Brain microvascular endothelial cell (primary cell): ENCODE measurements at regions not wholly inside any gene's neighbourhood (a gene's known extent, or its start where the extent isn't known, plus 50 kb on each side); places are given as distances from the start of the nearest gene placed in this dataset.

Source experiments
- DNase-seq: peaks from one replicate; pipeline ENCODE4 v3.0.0-alpha.2; 2020
- H3K27ac ChIP-seq: fragments of 250-450 bp; sonication (Bioruptor Pico); 2 replicates; pipeline ENCODE4 v1.5.1; 2020; ENCODE audit warnings: mild to moderate bottlenecking, moderate library complexity
- H3K27me3 ChIP-seq: fragments of 250-450 bp; sonication (Bioruptor Pico); replicated peaks from 2 replicates; pipeline ENCODE4 v1.5.1; 2020; ENCODE audit warnings: mild to moderate bottlenecking
- H3K36me3 ChIP-seq: fragments of 250-450 bp; sonication (Bioruptor Pico); replicated peaks from 2 replicates; pipeline ENCODE4 v1.5.1; 2020; ENCODE audit warnings: mild to moderate bottlenecking
- H3K4me3 ChIP-seq: 2 replicates; pipeline ENCODE4 v1.5.1; 2011; ENCODE audit warnings: low read depth, mild to moderate bottlenecking, control low read depth, low read length, moderate library complexity
- CTCF ChIP-seq: IDR thresholded peaks from 2 replicates; pipeline ENCODE4 v1.5.1; 2011; ENCODE audit warnings: low read depth, mild to moderate bottlenecking, moderate library complexity, low read length, control low read depth, inconsistent platforms; ENCODE audit errors: missing control alignments
- in situ Hi-C: cut with HindIII; loops from 2 replicates; pipeline ENCODE4 v1.10.0; 2017; ENCODE audit warnings: low sequenced_read_pairs, low pct_ligation_motif_present

DNA sequence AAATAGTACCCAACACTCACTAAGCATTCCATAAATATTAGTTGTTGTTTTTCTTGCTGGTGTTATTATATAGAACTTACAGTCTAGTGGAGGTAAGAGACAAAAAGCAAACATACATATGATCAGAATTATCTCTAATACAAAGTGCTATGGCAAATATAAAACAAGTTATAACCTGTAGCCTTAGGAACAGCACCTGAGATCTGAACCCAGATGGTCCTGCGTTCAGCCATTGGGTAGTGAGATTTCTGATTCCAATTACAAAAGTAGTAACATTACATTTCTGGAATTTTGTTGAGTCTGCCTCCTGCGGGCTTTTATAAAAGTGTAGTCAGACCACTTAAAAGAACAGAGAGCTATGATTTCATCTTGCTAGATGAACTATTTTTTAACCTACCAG, 242.9 kb upstream of the ZNF462 start:
- in situ Hi-C loops, result no loop called here
- no peak overlapping the region for H3K27ac ChIP-seq
- no peak for TF ChIP-seq CTCF

GRCh38 chr9:106620866-106621265, 242.1 kb upstream of the ZNF462 start:
- no peak for DNase-seq
- in situ Hi-C loops, result no loop called here
- no peak overlapping the region for H3K4me3 ChIP-seq
- H3K27me3 ChIP-seq, result no peaks in the 10 kb centered on the region
- TF ChIP-seq CTCF, result no peak
- no peak overlapping the region for H3K27ac ChIP-seq
- no peaks in the 10 kb centered on the region for H3K36me3 ChIP-seq

More for the DNA sequence above, 242.9 kb upstream of the ZNF462 start:
- Histone ChIP-seq H3K36me3 (no peaks in the 10 kb centered on the region), H3K27me3 (no peaks in the 10 kb centered on the region), H3K4me3 (no peak overlapping the region)
- DNase-seq, result no peak

DNA sequence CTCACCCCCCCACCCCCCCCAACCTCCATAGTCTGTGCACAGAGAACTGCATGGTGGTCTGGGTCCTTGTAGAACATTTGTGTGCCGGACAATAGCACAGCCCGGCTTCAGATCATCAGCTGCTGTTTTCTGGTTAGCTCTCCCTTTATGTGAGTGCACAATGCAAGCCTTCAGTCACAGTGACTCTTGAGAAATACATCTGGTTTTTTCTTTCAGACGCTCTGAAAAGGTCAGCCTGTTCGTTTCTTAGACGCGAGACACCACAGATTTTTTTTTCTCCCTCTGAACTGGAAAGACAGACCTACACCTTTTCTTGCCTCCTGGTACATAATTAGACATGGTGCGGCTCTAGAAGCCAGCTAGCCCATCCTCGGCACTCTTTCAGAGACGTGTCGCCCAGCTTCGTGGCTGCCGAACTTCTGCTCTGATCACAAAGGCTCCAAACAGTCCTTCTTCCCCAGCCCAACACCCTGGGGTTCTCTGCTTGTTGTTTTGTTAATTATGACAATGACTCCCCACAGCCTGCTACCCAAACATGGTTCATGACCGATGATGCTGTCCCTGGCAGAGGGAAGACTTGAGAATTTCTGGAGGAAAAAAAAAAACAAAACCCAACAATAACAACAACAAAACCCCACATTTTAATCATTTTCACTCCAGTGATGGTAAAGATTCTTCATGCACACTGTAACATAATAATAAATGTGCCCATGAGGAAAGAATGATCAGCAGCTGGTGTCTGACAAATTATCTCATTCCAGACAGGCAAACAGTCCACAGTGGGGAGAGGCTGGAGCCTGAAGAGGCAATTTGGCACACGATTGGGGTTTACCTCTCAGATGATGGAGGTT, 241.4 kb upstream of the ZNF462 start:
- H3K27ac ChIP-seq, result no peak overlapping the region
- H3K27me3 ChIP-seq, result no peaks in the 10 kb centered on the region
- no peak for DNase-seq
- in situ Hi-C loops, result no loop called here
- TF ChIP-seq CTCF, result no peak
- no peak overlapping the region for H3K4me3 ChIP-seq
- no peaks in the 10 kb centered on the region for H3K36me3 ChIP-seq

DNA sequence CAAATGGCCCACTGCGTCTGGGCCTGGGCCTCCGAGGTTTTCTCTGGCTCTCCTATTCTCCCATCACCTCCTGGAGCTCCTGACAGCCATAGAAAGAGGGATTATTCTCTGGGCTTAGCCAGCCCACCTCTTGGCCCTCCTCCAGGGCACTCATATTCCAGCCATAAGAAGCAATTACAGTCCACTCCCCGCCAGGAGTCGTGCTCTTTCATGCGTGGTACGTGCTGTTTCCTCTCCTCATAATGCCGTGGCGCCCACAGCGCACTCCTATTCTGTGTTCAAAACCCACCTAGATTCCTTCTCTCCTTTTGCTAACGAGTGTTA, 240.8 kb upstream of the ZNF462 start:
- Histone ChIP-seq H3K27ac (no peak overlapping the region), H3K27me3 (no peaks in the 10 kb centered on the region), H3K36me3 (no peaks in the 10 kb centered on the region), H3K4me3 (no peak overlapping the region)
- TF ChIP-seq CTCF, result peak; percentile 36
- DNase-seq, result no peak
- in situ Hi-C loops, result no loop called here

GRCh38 chr9:106623558-106623957, 239.4 kb upstream of the ZNF462 start:
- no peak for TF ChIP-seq CTCF
- DNase-seq, result no peak
- H3K27me3 ChIP-seq, result no peaks in the 10 kb centered on the region
- in situ Hi-C loops, result no loop called here
- H3K27ac ChIP-seq, result no peak overlapping the region
- H3K4me3 ChIP-seq, result no peak overlapping the region
- H3K36me3 ChIP-seq, result no peaks in the 10 kb centered on the region
